HS-27A (cell line): ENCODE measurements at regions not wholly inside any gene's neighbourhood (a gene's known extent, or its start where the extent isn't known, plus 50 kb on each side); places are given as distances from the start of the nearest gene placed in this dataset.

Experiments used
- DNase-seq: peaks from one replicate; pipeline ENCODE4 v3.0.0-alpha.2; 2012; ENCODE audit warnings: low read depth, missing footprints

DNA sequence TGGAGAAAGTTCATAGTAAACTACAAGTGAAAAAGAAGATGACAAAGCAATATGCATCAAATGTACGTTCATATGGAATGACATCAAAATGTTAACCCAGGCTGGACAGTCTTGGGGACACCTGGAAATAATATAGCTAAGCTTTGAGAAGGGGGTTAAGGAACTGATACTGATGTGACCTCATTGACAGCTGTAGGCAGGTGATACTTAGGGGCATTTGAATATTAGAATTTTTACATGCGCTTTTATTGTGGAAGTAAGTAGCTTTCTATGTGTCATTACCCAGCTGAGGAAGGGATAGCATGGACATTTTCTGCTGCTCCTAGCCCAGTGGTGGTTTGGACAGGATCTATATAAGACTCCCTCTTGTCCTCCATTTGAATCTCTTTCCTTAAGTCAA lies 299.7 kb downstream of the CWC27 start:
- DNase-seq: no peak

DNA sequence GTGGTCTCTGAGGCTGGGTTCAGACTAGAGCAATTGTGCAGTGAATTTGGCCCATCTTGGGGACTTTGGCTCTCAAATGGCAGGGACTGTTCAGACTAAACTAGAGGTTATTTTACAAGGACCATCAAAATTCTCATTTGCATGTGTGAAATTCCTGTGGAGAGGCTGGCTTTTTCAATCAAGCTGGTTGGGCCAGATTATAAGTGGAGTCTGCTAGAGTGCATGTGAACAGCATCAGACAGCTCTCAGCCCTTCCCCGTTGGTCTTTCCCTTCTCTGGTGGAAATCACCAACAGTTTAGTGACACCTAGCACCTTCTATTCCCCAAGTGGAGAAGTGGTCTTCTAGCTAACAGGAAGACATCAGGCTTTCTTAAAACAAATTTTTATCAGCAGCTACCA lies 301.3 kb downstream of the CWC27 start:
- DNase-seq: no peak

DNA sequence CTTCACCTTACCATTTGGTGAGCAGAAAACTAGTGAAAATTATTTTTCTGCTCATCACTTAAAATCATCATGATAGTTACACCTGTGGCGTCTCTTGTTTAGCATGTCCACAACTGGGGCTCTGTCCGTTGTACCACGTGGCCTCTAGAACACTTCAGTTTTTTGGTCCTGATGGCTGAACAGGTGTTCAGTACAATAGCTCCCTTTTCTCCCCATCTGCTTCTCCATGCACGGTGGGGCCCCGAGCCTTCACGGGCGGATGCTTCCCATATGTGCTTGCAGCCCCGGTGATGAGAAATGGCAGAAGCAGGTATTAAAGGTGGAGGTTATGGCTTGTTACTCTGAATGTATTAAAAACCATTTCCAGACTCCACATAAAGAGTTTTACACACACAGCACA lies 304.1 kb downstream of the CWC27 start:
- no peak for DNase-seq

DNA sequence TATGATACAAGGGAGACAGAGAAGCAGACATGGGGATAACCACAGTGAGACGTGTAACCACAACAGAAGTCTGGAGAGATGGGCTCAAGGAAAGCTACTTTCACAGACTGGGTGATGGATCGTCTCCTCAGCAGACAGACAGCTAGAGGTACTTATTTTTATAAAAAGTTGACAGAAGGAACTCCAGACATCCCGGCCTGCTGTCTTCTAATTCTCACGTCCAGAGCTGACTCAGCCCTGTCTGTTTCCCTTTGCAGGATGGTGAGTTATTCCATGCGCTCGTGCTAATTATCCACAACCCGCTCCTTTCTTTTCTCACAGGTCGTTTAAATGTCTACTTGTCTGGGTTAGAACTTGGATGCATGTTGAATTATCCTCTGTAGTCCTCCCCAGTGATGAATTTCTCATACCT lies 304.5 kb downstream of the CWC27 start:
- DNase-seq: no peak

DNA sequence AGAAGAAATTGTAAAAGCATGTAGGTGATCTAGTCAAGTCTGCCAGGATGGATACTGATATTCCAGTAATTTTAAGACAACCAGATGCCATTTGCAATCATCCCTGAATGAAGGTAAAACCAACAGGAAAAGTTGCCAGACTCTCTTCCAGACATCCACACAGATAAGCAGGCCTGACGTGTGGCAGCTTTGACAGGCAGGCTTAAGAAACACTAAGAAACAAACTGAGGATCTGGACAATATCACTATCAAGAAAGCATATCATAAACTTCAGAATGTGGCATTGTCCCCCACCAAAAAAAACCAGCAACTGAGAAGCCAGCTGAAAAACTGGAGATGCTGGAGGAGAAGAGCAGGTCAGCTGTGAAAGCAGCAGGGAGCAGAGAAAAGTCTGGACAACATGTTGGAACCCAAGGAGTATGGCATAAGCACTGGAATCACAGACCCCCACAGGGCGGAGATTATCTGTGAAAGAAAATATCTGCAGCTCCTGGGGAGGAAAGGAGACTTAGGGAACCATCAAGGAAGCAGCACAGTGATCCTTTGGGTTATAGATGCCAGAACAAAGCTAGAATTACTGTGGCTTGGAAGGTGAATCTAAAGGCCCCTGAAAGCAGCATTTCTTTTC lies 307.0 kb downstream of the CWC27 start:
- no peak for DNase-seq

DNA sequence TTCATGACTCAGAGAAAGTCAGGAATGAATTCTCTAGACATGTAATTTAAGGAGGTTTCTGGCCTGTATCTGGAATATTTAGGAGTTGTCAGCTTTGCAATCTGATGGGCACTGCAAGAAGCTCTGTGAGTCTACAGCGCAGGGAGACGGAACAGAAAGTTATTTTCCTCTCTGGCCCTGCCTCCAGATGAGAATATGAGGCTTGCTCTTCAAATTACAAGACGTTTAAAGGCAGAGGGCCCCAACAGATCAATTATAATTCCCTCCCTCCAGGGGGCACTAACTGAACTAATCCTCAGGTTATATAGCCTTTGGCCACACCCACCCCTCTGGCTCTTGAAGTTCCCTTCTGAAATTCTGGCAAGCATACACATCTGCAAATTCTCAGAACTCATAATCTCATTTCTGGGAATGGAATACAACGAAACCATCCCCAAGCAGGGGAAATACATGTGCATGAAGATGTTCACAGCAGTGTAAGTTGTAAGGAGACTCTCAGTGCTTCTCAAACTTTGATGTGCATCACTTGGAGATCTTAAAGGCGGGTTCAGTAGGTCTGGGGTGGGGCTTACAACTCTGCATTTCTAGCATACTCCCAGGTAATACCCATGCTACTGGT lies 307.6 kb downstream of the CWC27 start:
- peak; percentile 24 for DNase-seq

DNA sequence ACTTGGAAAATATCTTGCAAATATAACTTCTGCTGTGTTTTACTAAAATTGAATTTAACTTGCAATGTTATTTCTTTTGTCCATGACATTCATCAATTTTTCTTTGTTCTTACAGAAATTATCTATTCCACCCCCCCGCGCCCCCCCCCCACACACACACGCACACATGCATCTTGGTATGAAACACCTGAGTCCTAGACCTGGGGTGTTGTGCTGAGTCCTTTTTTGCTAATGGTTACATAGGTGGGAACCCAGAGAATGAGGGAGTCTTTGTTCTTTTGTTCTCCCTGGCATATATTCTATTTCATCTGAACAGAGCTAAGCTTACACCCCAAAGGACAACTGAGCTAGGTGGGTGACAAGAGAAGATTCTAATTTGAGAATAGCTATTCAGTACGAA lies 308.9 kb downstream of the CWC27 start:
- DNase-seq: no peak

DNA sequence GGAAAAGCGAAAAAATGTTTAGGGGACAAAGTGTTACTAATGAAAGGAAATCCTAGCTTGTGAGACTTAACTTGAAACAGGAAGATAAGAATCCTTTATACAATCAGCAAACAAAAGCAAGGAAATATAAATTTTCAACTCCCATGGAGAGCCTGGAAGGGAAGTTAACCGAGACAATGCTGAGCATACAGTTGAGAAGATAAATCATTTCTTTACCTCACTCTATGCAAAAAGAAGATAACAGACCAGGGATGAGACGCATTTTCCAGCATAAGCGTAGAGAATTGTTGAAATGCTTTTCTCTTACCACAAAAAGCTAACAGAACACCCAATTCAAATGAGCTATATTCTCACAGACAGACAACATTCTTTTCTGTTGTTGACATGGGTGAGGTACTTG lies 309.6 kb downstream of the CWC27 start:
- no peak for DNase-seq

DNA sequence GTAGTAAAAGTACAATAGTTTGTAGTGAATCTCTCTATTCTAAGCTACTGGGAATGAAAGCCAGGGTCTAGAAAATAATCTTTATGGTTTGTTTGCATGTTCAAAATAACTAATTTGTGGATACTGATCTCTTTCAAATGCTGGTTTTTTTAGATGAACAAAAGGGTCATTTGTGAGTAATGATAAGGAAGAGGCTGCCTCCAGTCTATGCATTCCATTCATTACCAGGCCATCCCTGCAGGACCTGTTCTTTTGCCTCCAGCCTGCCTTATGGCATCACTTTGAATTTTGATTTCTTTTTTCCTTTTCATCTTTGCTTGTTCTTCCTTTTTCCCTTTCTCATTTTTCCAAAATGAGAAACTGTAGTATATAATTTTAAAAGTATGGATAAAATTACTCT lies 312.3 kb downstream of the CWC27 start:
- DNase-seq: no peak

DNA sequence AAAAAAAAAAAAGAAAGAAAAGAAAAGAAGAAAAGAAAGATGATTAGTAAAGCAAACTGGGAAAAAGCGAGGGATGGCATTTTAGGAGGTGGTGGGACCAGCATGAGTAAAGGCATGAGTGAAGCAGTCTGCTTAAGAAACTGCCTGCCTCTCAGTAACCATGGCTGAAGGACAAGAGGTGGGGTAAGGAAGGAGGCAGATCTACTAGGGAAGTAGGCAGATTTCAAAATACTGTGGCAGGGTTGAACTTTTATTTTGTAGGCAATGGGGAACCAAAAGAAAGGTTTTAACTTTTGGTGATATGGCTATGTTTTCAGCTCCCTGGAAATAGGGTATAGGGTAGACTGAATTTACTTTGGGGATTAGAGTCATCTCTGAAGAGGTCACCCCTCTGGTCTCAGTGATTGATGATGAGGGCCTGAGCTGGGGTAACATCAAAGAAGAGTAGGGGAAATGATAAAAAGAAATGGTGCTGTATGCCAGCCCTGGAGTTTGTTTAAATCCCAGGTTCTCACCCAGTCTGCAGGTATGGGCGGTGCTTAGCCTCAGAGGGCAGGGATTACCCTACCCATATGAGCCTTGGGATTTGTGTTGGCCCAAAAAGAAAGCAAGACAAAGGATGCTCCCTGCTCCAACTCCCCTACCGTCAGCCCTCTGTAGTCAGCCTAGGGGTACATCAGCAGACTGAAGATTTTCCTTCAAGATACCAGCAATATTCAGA lies 316.2 kb downstream of the CWC27 start:
- DNase-seq: no peak

DNA sequence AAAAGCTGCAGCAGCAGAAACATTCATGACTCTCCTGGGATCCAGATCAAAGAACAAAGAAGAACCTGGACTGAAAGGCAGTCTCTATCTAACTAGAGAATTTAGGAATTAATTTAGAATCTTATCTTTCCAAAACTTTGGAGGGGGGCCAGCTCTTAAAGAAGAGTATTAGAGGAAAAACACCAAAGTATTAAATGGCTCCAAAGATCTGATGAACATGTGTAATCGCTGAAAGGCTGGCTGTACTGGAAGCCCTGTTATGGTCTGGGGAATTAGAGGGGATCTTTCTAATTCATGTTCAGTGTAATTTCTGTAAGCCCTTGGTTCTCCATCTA lies 316.8 kb downstream of the CWC27 start:
- DNase-seq: no peak

DNA sequence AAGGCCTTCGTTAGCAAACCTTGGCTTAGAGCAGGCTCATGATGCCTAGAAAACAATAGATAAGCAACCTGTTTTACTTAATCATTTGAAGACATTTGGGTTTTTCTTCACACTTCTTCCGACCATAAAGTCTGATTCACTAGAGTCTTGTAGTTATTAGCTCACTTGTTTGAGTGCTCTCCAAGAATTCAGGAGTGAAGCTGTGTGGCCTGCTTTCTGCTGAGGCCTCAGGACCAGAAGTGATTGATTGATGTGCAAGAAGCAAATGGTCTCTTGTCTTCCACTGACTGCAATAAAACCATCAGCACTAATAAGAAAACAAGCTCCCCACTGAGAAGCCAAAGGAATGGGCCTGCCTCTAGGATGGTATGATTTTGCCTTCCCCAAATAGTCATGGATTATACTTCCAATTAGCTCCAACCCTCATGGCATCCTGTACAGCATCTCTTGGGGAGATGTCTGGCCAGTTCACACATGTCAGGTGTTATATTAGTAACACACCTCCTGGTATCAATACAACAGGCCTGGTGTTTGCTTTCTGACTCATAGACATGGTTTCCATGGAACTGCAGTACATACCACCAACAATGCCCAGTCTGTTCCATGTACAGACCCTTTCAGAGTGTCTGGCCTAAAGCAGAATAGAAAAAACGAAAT lies 317.6 kb downstream of the CWC27 start:
- no peak for DNase-seq

DNA sequence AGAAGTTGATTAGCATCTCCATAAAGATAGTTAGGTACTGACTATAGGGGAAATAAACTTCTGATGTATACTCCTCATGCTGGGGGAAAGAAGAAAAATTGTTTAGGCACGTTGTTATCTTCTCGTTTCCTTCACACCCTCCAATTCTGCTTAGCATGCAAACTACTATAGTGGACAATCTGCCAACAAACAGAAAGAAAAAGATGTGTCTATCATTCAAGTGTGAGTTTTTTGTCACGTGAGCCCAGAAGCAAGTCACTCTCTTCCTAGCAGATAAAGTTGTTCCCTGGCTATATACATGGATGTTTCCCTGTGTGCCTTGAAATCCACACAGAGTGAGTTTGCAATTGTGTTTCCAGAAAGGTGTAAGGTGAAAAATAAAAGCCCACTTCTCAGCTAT lies 318.4 kb downstream of the CWC27 start:
- no peak for DNase-seq

DNA sequence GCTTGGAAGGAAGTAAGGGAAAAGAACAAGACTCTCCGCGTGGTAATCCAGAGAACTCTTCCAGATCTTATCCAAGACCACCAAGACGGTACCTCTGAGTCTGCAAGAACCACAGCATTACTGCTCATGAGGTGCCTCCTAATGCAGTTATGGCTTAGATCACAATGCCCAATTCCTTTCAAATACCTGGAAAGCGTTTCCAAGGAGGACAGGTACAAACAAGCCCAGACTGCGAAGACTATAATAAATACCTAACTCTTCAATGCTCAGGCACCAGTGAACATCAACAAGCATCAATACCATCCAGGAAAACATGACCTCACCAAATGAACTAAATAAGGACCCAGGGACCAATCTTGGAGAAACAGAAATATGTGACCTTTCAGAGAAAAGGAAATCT lies 325.5 kb downstream of the CWC27 start:
- no peak for DNase-seq

DNA sequence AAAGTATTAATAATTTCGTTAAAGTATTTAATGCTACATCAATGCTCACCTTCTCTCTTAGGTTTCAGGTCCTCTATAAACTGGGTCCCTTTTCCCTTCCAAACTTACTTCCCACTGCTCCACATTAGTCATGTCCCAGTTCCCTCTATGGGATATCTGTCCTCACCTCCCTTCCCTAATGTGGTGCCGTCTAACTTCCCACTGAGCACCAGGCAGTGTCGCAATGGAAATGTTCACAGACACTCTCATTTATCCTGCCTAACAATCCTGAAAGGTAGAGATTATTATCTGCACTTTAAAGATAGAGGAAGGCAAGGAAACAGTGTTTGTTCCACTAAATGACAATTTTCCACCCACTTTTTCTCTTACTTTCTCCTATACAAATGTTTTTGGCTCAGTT lies 329.7 kb downstream of the CWC27 start:
- no peak for DNase-seq
